HEK293T (cell line): ENCODE measurements at regions not wholly inside any gene's neighbourhood (a gene's known extent, or its start where the extent isn't known, plus 50 kb on each side); places are given as distances from the start of the nearest gene placed in this dataset.

Experiments
- BHLHE40 ChIP-seq: fragments of 450-650 bp; IDR thresholded peaks from 2 replicates; pipeline ENCODE4 v1.6.1; 2016; ENCODE audit warnings: mild to moderate bottlenecking, moderate library complexity, borderline replicate concordance
- CTBP1 ChIP-seq: fragments of 450-650 bp; IDR thresholded peaks from 2 replicates; pipeline ENCODE4 v1.6.1; 2016; ENCODE audit warnings: borderline replicate concordance
- FOXA1 ChIP-seq: fragments of 450-650 bp; IDR thresholded peaks from 2 replicates; pipeline ENCODE4 v1.6.1; 2016; ENCODE audit warnings: mild to moderate bottlenecking
- FOXK2 ChIP-seq: fragments of 450-650 bp; IDR thresholded peaks from 2 replicates; pipeline ENCODE4 v1.6.1; 2016; ENCODE audit warnings: mild to moderate bottlenecking
- HDGF ChIP-seq: fragments of 450-650 bp; IDR thresholded peaks from 2 replicates; pipeline ENCODE4 v1.6.1; 2017; ENCODE audit warnings: antibody characterized with exemption, borderline replicate concordance
- L3MBTL2 ChIP-seq: fragments of 450-650 bp; conservative IDR thresholded peaks from 2 replicates; pipeline ENCODE4 v1.6.1; 2016; ENCODE audit warnings: mild to moderate bottlenecking
- PKNOX1 ChIP-seq: fragments of 450-650 bp; IDR thresholded peaks from 2 replicates; pipeline ENCODE4 v1.6.1; 2016
- SP1 ChIP-seq: fragments of 450-650 bp; IDR thresholded peaks from 2 replicates; pipeline ENCODE4 v1.6.1; 2017
- ZNF384 ChIP-seq: fragments of 450-650 bp; IDR thresholded peaks from 2 replicates; pipeline ENCODE4 v1.6.1; 2016

DNA sequence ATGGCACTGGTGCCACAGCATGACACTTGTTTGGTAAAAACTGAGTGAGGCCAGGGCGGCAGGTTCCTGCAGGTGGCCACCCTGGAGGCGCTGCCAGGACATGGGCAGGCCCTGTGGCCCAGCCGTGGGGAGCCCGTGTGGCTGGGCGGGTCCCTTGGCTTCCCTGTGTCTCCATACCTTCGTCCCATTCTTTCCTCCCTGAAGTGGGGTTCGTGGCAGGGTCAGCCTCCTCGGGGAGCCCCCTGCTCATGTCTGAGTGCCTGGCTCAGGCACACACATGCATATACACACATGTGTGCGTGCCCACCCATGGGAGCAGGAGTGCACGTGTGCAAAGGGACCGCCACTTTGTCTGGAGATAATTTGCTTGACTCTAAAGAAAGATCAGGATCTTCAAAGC is 86.5 kb upstream of the HDAC4 start:
- no peak for TF ChIP-seq HDGF
- no peak for TF ChIP-seq BHLHE40
- TF ChIP-seq L3MBTL2, result no peak
- TF ChIP-seq FOXK2, result no peak
- TF ChIP-seq FOXA1, result no peak
- no peak for TF ChIP-seq ZNF384
- TF ChIP-seq PKNOX1, result no peak
- TF ChIP-seq SP1, result no peak
- TF ChIP-seq CTBP1, result no peak
